GM13976 (cell line): ENCODE measurements at regions not wholly inside any gene's neighbourhood (a gene's known extent, or its start where the extent isn't known, plus 50 kb on each side); places are given as distances from the start of the nearest gene placed in this dataset.

Source experiments
- DNase-seq: peaks from one replicate; pipeline ENCODE4 v3.0.0; 2012; ENCODE audit warnings: low spot score
- CTCF ChIP-seq: IDR thresholded peaks from 2 replicates; pipeline ENCODE4 v1.5.1; 2012; ENCODE audit warnings: borderline replicate concordance, mild to moderate bottlenecking; ENCODE audit not compliant: insufficient read depth; ENCODE audit errors: extremely low read depth, missing control alignments, control extremely low read depth
- in situ Hi-C: fragments of 300-500 bp; cut with MboI; formaldehyde crosslinking; loops from one replicate; pipeline ENCODE4 v1.12.0; 2022; ENCODE audit warnings: low sequenced_read_pairs, mixed read lengths, inconsistent platforms; ENCODE audit not compliant: unreplicated experiment

GRCh38 chr1:109816175-109816811 lies 52.6 kb upstream of the EPS8L3 start:
- in situ Hi-C loops: no loop called here
- peak; percentile 83 for DNase-seq
- no peak for TF ChIP-seq CTCF

- in situ Hi-C loops: no loop called here
- TF ChIP-seq CTCF: no peak
- no peak for DNase-seq
Measured at GRCh38 chr1:109815809-109816174, 52.1 kb upstream of the EPS8L3 start.

- no peak for TF ChIP-seq CTCF
- in situ Hi-C loops: no loop called here
- DNase-seq: peak; percentile 3
Measured at GRCh38 chr1:109814993-109815786, 51.5 kb upstream of the EPS8L3 start.

- peak; percentile 1 for DNase-seq
- TF ChIP-seq CTCF: no peak
- in situ Hi-C loops: no loop called here
Measured at GRCh38 chr1:109814223-109814622, 50.5 kb upstream of the EPS8L3 start.
